ENCODE measurements at regions not wholly inside any gene's neighbourhood (a gene's known extent, or its start where the extent isn't known, plus 50 kb on each side); places are given as distances from the start of the nearest gene placed in this dataset.

DNA sequence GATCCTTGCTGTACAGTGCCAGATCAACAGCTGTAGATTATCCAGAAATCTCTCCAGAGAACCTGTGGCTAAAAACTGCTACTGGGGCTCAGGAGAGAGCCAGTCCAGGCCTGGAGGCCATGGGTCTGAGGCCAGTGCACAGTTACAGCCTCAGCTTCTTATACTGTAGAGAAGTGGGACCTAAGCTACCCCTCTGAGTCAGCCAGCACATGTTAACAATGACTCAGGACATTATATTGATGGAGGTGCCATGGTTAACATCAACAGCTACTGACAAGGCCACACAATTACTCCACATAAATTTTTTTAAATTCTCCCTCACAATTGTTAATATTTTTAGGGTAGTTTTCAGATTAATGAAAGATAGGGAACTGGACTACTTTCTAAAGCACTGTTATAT lies 138.5 kb downstream of the RBM26 start:
- no peak for DNase-seq (ENCODE audit: low spot score)

DNA sequence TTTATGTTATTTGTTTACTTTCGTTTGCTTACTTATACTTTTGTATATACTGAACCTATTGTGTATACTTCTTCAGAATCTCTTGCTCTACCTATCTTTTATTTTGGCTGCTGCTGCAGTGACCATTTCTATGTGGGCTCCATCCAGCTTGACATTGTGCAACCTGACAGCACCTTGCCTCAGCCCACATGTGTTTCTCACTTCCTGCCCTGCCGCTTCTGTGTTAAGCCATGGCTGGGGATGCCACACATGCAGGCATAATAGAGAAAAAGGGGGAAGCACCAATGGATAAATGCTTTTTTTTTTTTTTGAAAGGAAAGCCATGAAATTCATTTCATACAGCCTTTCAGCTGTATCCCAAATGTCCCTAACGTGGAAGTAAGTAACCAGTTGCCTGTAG lies 147.6 kb downstream of the RBM26 start:
- DNase-seq (ENCODE audit: low spot score), result no peak

DNA sequence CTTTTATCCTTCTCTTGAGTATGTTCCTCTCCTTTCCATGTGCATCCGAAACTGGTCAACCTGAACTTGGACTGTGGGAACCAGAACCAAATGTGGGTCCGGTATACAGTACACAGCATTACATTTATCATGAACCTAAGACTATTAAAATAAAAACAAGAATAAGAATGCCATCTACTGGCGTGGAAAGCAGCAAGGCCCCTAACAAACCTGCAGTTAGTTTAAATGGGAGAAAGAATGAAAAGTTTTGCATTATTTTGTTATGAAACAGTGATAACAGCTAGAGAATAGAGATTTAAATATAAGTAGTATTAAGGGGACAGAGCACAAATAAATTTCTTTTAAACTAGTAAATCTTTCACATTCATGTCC lies 159.5 kb downstream of the RBM26 start:
- no peak for DNase-seq (ENCODE audit: low spot score)

DNA sequence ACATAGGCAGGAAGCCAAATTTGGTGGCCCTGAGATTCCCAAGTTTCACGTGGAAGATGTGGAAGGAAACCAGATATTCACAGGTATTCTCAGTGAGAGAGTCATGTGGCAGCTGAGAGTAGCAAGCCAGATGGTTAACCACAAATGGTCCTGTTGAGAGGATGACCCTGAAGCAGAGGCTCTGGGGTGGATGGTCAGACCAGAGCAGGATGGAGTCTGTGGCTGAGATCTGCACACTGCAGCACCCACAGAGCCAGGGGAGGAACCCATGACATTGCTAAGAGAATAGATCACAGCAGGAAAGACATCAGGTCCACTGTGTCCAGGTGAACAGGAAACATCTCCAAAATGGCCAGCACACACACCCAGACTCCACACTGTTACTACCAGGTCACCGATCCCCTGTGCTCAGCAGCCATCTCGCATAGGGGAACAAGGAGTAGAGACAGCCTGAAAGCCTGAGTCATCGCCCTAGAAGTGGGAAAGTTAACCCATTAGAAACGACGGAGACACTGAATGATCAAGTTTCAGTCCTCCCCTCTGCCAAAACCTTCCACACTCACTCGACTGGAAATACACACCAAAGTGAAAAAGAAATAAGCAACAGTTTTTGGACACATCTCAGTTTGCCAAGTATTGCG lies 160.0 kb downstream of the RBM26 start:
- no peak for DNase-seq (ENCODE audit: low spot score)

DNA sequence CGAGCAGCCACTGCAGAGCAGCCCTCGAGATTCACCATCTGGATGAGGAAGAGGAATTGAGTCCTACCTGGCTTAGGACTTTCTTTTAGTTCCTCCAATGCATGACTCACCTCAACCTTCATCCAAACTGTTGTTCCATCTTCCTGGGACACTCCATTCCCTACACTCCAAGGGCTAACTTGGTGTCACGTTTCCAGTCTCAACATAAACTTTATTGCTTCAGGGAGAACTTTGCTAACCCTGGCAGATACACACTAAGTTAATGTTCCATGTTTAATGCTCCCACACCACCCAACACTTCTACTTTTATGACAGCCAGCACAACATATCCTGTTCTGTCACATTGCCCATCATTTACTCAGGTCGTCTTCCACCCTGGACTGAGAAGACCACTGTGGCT lies 164.4 kb downstream of the RBM26 start:
- no peak for DNase-seq (ENCODE audit: low spot score)

DNA sequence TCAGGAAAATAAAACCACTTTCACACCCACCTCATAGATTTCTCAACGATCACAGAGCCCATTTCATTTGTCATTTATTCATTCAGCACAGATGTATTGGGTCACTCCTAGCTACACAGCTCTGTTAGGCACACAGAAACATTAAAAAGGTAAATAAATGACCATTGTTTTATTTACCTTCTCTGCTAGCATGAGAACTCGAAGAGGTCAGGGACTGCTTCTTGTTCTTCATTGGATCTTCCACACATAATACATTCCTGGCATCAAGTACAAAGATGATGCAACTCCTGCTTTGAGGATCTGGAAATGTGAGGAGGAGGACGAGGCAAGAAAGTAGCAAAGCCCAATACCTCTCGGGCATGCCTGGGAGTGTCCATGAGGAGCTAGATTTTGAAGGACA lies 168.1 kb downstream of the RBM26 start:
- no peak for DNase-seq (ENCODE audit: low spot score)

DNA sequence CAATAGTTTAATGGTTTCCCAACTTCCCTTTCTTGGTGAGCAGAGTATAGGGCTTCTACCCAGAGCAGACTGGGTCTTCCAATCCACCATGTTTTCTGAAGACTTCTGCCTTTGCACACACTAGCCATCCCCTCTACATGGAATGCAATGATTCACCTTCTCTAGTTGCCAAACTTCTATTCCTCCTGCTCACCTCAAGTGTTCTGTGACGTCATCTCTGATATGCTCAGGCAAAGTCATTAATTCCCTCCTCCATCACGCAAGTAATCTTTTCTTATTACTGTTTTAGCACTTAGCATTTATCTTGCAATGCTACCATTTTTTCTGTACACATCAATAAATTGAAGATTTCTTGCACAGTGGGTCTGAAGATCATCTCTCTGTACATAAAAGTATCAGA lies 174.2 kb downstream of the RBM26 start:
- no peak for DNase-seq (ENCODE audit: low spot score)

DNA sequence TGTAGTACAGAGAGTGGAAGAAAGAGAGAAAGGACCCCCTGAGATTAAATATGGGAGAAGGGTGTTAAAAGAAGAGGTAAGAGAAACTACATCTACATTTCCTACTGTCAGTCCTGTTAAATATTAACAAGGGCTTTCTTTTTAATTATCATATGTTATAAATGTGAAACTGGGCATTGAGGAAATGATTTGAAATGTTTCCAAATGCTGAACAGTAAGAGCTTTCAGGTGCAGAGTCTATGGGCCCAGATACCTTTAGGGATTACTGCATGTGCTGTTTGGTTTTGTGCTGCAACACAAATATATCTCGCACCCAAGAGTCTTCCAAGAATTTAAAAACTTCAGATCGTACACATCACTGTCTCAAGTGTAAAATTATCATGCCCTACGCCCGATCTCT lies 176.3 kb downstream of the RBM26 start:
- no peak for DNase-seq (ENCODE audit: low spot score)

DNA sequence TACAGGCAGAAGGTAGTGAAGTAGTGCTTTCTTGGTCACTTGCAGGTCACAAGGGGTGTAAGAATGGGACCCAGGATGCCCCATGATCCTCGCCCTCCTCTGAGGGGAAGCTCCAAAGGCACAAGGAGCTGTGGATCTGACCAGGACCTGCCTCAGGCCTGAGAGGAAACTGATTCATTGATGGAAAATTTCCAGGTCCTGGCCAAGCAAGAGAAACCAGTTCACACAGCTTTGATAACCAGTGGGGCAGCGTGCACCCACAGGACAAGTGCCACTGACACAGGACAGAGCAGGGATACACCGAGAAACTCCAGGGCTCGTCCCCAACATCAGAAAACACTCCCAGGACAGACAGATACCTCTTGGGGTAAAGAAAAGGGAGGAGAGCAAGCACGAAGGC lies 177.1 kb downstream of the RBM26 start:
- DNase-seq (ENCODE audit: low spot score), result no peak

DNA sequence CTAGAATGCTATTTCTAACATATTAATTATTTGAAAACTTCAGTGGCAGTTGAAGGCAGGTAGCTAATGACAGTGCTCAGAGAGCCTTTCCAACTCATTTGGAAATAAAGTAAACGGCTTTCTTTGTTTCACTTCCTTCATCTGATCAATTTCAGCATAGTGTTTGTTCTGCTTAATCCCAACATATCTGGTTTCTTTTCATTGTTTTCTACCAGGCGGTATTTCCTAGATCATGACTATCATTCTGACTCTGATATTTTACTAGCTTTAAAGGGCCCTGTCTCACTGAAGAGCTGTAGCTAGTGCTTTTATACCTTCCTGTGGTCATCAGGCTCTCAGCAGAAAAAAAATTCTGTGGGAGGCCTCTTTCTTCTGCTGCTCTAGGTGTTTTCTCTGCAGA lies 178.6 kb downstream of the RBM26 start:
- no peak for DNase-seq (ENCODE audit: low spot score)

DNA sequence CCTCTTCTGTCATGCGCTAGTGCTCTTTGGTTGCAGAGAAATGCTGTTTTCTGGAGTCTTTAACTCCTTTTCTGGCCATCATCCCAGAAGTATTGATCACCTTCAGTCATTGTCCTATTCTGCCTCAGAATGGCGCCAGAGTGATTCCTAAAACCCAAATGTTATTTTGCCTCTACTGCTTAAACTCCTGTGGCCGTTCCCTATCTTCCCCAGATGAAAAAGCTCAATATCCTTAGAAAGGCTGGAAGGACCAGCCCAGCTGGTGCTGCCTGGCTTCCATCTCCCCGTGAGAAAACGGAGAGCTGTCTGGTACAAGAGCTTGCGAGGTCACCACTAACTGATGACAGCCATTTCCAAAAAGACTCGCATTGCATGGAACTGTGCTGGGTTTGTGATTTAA lies 179.1 kb downstream of the RBM26 start:
- no peak for DNase-seq (ENCODE audit: low spot score)

DNA sequence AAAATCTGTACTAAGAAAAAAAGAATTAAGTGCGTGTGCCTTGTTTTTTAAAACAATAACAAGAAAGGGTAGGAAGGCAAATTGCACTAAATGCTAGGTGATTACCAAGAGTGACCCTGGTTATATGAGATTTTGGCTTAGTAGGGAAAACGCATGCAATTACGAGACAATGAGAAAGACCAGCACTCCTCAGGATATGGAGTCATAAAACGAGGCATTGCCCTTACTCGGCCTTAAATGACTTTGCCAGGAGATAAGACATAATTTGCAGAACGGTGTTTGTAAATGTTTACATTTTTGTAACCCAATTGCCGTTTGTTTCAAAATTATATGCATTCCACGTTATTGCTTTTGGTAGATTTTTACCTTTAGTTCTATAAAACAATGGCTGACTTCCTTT lies 179.8 kb downstream of the RBM26 start:
- no peak for DNase-seq (ENCODE audit: low spot score)

DNA sequence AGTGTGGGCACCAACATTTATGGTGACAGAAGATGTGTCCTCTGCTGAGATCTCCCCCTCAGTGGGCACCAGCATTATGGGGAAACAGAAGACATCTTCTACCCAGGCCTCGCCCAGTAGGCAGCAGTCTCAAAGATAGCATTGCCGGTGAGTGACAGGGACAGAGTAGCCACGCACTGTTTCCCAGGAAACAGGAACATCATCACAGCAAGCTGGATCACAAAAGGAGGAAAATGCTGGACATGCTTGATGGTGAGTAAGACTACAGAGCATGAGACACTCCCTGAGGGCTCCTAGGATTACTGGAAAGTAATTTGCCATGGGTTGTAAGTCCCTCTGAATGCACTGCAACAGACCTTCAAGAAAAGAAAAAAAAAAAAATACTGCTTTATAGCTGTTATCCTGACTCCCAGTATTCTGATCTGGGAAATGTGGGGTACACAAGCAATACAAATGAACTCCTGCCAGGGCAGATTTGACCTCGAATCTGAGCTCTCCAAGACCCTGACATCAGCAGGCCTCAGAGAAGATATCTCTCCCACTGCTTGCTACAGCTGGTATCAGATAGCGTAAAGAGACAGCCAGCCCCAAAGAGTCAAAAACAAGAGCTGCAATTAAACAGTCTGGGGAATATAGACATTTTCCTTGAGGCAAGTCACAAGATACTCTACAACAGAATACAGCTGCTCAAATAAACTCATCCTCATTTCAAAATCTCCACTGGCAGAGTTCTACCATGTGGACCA lies 180.4 kb downstream of the RBM26 start:
- DNase-seq (ENCODE audit: low spot score), result no peak

DNA sequence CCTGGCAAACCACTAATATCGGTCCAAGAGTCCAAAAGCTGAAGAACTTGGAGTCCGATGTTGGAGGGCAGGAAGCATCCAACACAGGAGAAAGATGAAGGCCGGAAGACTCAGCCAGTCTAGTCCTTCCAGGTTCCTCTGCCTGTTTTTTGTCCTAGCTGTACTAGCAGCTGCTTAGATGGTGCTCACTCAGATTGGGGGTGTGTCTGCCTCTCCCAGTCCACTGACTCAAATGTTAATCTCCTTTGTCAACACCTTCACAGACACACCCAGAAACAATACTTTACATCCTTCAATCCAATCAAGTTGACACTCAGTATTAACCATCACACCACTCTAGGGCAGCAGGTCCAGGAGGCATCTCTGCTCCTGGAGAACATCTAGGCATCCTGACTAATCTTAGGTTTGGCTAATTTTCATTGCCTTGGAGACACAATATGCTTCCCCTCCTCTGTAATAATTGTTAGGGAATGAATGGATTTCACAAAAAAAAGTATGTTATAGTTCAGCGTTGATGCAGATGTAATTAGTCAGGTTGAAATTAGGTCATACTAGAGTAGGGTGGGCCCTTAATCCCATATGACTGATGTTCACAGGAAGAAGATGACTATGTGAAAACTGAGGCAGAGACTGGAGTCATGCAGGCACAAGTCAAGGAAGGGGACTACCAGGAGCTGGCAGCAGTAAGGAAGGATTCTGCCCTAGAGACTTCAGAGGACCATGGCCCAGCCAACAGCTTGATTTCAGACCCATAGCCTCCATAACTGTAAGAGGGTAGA lies 183.4 kb downstream of the RBM26 start:
- DNase-seq (ENCODE audit: low spot score), result no peak

DNA sequence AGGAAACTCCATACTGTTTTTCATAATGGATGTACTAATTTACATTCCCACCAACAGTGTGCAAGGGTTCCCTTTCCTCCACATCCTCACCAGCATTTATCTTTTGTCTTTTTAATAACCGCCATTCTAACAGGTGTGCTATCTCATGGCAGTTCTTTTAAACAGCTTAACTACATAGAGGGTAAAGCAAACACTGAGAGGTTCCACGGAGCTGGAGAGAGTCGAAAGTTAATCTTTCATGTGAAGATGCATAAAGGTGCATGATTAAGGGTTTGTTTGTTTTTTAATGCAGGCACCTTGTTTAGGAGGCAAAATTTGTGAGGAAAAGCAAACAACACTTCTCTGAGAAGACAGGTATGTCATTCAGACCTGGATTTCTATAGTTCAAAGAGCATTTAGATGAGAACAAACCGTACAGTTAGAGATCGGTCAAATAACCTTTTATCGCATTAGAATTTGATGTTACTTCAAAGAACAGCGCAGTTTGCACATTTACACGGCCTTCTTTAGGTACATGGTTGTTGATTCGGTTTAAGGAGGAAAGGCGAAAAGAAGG lies 193.9 kb downstream of the RBM26 start:
- no peak for DNase-seq (ENCODE audit: low spot score)

DNA sequence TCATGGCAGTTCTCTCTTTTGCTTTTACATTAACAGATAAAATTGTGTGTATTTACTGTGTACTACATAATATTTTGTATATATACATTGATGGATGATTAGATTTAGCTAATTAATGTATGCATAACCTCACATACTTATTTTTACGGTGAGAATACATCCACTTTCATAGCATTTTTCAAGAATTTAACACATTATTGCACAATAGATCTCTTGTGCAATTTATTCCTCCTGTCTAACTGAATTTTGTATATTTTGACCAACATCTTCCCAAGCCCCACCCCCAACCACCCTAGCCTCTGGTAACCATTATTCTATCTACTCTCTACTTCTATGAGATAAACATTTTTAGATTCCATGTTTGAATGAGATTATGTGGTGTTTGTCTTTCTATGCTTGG lies 194.7 kb downstream of the RBM26 start:
- no peak for DNase-seq (ENCODE audit: low spot score)

DNA sequence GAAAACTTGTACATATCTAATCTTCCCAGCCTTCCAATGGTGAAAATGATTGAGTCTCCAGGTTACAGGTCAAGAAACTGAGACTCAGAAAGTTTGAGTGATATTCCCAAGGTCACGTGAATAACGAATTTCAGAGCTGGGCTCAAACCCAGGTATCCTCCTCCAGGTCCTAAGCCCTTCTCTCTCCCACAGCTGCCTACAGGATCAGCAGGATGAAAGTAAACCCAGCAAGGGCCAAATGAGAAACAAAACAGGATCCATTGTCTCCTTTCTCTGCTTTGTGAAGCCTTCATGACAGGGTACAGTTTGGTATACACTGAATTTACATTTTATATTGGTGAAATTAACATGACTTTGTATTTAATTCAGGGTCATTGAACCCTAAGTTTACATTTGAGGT lies 208.1 kb downstream of the RBM26 start:
- no peak for DNase-seq (ENCODE audit: low spot score)

DNA sequence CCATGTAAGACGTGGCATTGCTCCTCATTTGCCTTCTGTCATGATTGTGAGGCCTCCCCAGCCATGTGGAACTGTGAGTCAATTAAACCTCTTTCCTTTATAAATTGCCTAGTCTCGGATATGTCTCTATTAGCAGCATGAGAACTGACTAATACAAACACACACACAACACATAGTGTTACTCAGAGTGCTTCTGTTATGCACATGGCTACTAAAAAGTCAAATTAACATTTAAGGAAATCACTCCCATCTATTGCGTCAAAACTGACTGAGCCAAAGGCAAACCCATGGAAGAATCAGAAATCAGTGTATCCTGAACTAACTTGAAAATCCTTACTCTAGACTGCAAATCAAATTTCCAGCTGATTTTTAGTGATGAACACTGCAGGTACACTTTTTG lies 209.2 kb downstream of the RBM26 start:
- no peak for DNase-seq (ENCODE audit: low spot score)

DNA sequence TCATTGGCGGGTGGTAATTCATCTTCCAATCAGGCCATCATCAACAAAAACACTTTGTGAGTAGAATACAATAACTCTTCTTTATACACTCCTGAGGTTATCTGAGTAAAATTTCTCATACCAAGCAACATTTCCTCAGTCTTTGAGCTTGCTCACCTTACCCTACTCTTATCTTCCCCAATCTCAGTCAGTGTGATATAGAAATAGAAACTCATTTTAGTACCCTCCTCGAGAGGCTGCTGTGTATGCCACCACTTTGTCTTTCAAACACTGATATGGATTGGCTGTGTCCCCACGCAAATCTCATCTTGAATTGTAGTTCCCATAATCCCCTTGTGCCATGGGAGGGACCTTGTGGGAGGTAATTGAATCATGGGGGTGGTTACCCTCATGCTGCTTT lies 209.7 kb downstream of the RBM26 start:
- no peak for DNase-seq (ENCODE audit: low spot score)

DNA sequence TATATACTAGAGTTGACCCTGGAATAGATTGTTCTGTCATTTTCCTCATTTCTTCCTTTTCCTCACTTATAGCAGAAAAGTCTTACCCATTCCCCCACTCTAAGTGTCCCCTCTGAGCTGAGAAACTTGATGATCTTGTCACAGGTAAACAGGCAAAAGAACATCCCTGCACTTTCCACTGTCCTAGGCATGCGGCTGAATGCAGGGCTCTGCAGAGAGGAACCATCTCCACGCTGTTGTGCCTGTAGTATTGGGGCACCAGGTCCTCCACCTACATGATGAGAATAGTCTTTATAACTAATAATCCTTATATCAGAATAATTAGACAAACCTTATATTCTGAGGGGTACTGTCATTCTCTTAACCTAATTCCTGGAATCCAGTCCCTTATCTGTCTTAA lies 211.3 kb downstream of the RBM26 start:
- DNase-seq (ENCODE audit: low spot score), result peak; percentile 7

DNA sequence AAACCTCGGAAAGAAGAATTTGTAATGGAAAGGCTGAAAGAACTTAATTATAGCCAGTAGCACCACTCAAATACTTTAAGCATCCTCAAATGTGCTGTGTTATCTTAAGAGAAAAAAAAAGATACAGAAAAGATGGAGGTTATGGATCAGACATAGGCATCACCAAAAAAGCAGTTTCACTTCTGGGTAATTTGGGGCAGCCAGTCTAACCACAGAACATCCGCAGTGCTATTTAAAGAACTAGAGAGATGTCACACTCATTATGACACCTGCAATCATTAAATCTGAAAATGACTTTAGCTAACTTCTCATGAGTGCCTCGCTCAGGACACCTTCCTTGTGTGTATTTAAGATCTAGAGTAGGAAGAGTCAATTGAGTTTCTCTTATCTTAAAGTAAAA lies 211.8 kb downstream of the RBM26 start:
- peak; percentile 45 for DNase-seq (ENCODE audit: low spot score)

DNA sequence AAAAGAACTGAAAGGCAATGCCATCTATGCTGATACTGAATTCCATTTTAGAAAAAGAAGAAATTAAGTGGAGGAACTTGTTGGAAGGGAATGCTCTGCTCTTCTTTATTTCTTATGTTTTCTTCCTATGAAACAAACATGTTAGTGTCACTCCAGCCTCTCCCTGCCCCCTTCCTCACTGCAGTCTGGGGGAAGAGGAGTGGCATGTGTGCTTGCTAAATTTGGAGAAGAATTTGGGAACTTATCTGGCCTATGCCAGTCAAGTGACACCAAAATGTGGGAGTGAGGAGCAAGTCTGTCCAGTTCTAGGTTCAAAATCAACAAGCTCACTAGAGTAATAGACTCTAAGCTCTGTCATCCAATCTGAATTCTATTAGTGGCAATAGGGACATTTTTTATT lies 214.6 kb downstream of the RBM26 start:
- no peak for DNase-seq (ENCODE audit: low spot score)

DNA sequence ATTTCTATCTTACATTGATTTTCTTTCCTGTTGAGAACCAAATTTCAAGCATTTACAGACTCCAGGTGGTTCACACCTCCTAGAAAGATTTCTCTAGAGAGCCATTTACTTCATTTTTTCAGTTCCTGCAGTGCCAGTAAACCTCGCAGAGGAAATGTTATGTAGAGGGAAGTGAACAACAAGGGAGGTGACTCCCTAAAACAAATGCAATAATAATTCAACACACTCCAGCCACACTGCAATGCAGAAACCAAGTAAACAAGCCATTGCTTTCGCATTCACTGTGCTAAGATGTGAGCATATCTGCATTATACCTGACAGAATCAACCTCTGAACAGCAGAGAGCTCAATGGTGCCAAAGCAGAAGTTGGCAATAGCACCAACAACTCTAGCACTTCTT lies 215.1 kb downstream of the RBM26 start:
- DNase-seq (ENCODE audit: low spot score), result peak; percentile 3
